ENCODE measurements at regions not wholly inside any gene's neighbourhood (a gene's known extent, or its start where the extent isn't known, plus 50 kb on each side); places are given as distances from the start of the nearest gene placed in this dataset.
"Not testable (repeated sequence)": the region's sequence is repeated elsewhere in the genome, so short reads cannot be mapped to it uniquely, and the experiment has no call there.

- no peak for DNase-seq
These were observed 148.3 kb upstream of the ANXA10 start for GRCh38 chr4:167943872-167944505.

- DNase-seq: no peak
These were observed 147.6 kb upstream of the ANXA10 start for GRCh38 chr4:167944721-167945120.

DNA sequence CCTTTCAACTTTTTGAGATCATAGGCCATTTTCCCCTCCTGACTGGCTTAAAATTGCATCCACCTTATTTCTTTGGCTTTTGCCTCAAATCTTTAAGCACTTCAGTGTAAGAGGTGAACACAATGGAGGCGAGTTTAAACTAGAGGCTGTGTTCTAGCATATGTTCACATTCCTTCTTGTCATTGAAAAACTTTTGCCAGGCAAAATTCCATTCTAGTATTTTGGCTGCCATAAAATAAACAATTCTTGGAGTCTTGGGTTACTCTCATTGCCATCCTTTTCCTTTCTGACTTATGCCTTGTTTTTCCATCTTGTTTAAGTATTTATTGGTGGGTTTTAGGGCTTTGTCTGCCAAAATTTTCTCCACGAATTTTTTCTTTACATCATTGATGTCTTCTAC is 137.3 kb upstream of the ANXA10 start:
- no peak for DNase-seq

DNA sequence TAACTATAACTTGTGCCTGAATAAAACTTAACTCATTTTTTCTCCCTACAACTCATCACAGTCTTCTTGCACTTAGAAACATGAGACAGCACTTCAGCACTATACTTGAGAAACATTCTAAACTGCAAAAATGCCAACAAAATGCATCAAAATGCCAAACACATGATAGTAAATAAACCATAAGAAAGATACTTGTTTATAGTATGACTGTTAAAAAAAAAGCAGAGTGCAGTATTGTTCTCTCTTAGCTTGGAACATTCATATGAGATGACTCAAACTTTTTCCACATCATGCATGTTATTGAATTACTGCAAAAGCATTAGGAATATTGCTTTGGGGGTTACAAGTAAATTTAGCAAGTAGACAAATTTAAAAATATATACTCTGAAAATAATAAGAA is 135.7 kb upstream of the ANXA10 start:
- DNase-seq: no peak

GRCh38 chr4:167964766-167965373 is 127.5 kb upstream of the ANXA10 start:
- no peak for DNase-seq

DNA sequence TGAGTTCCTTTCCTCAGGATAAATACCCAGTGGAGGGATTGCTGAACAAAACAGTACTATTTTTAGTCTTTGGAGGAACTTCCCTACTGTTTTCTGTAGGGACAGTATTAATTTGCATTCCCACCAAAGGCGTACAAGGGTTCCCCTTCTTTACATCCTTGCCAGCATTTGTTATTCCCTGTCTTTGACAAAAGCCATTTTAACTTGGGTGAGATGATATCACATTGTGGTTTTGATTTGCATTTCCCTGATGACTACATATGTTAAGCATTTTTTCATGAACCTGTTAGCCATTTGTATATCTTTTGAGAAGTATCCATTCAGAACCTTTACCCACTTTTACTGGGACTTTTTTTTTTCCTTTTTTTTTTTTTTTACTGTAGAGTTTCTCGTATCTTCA is 126.2 kb upstream of the ANXA10 start:
- no peak for DNase-seq

GRCh38 chr4:167973513-167973912 is 118.8 kb upstream of the ANXA10 start:
- no peak for DNase-seq

- no peak for DNase-seq
These were observed 106.8 kb upstream of the ANXA10 start for GRCh38 chr4:167985565-167985964.

DNA sequence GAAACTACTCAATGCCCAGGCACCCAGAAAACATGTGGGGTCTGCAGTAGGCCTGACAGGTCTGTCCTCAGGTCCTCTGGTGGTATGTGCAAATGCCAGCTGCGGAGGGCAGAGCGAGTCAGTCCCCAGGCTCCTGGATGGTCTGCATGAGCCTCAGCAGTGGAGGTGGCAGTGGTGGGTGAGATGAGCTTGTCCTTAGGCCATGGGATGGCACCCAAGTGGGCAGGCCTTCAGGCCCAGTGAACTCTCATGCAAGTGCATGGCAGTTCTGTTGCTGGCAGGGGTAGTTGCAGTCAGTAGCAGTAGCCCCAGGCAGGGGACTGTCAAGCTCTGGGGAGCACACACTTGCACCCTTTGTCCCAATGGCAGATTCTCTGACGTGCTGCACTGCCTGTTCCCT is 106.3 kb upstream of the ANXA10 start:
- no peak for DNase-seq

DNA sequence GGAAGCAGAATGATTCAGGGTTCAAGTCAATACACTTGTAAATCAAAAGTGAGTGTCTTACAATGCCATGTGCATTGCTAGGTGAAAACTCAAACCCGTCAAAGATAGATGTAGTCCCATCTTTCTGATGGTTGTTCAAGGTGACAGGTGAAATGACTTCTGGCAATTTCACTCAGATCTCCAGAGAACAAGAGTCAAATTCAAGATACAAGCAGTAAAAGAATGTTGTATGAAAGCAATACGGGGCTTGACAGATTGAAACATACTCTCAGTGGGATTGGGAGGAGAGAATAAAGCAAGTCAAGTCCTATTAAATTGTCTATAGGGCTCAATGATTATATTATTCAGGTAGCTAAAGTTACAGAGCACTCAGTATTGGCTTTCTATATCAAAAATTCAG is 105.1 kb upstream of the ANXA10 start:
- no peak for DNase-seq

- no peak for DNase-seq
These were observed 102.5 kb upstream of the ANXA10 start for GRCh38 chr4:167989815-167990214.

GRCh38 chr4:168008112-168008511 is 84.2 kb upstream of the ANXA10 start:
- not testable (repeated sequence) for DNase-seq

GRCh38 chr4:168019019-168019651 is 73.2 kb upstream of the ANXA10 start:
- no peak for DNase-seq

DNA sequence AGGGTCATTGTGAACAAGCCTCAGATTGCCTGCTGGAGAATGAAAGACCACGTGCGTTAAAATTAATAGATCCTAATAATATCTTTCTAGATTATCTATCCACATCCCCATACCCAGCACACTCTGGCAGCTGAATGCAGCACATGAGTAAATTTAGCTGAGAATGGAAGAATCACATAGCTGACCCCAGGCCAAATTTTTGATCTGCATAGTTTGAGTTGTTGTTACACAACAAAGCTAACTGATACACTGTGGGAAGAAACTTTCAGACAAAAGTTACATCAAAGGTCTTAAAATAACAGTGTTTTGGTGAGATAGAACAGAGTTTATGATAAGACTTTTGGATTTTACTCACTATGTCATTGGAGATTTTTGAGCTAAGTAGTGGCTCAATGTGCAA is 72.4 kb upstream of the ANXA10 start:
- DNase-seq: no peak

- DNase-seq: no peak
These were observed 70.7 kb upstream of the ANXA10 start for GRCh38 chr4:168021666-168022065.

DNA sequence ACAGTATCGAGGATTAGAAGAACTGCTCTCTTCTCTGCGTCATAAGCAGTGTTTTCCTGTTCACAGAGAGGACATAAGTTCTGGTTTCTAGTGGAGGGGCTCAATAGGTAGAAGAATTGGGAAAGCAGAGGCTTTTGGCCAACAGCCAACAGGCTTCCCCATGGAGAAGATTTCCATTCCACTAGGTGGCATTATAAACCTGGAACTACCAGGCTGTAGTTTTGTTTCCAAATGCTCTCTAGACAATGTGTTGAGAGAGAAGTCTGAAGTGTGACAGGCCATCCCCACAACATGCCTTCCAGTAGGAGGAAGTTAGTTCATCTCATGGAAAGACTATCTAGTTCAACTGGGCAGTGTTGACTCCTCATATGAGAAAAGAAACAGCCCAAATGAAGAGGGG is 63.8 kb upstream of the ANXA10 start:
- peak; percentile 48 for DNase-seq

GRCh38 chr4:168028970-168029597 is 63.3 kb upstream of the ANXA10 start:
- no peak for DNase-seq

DNA sequence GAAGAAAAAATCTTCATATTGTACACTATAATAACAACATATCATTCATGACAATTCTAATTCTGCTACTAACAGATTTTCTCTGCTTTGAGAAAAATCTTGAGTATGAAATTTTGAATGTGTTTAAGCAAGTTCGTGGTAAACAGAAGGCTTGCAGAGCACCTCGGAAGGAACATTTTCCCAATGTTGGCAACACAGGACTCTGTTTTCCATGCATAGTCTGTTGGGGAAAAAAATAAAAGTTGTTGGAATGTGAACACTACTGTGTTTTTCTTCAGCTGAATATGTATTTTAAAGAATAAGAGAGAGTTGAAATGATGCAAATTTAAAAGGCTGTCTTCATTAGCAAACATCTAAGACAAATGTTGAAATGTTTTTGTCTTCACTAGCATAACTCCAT is 54.7 kb upstream of the ANXA10 start:
- DNase-seq: no peak

GRCh38 chr4:168039593-168039992 is 52.7 kb upstream of the ANXA10 start:
- no peak for DNase-seq
